ENCODE measurements at regions not wholly inside any gene's neighbourhood (a gene's known extent, or its start where the extent isn't known, plus 50 kb on each side); places are given as distances from the start of the nearest gene placed in this dataset.
"Not testable (repeated sequence)": the region's sequence is repeated elsewhere in the genome, so short reads cannot be mapped to it uniquely, and the experiment has no call there.

DNA sequence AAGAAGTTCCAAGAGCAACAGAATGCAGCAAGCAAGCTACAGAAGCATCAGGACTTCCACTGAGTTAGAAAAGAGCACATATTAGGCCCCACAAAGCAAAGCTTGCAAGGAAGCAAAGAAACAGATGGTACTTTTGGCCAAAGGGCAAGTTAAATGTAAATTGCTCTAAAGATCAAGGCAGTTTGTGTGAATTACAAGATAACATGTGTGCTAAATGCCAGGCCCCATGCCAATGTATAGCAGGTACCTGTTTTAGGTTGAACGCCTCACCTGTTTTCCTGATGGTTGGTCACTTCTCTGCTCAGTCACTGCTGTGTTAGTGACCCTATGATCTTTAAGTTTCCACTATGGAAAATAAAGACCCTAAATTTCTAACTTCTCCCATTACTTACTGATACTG is 606.5 kb upstream of the GYPC start:
- TF ChIP-seq, protein P1, sequence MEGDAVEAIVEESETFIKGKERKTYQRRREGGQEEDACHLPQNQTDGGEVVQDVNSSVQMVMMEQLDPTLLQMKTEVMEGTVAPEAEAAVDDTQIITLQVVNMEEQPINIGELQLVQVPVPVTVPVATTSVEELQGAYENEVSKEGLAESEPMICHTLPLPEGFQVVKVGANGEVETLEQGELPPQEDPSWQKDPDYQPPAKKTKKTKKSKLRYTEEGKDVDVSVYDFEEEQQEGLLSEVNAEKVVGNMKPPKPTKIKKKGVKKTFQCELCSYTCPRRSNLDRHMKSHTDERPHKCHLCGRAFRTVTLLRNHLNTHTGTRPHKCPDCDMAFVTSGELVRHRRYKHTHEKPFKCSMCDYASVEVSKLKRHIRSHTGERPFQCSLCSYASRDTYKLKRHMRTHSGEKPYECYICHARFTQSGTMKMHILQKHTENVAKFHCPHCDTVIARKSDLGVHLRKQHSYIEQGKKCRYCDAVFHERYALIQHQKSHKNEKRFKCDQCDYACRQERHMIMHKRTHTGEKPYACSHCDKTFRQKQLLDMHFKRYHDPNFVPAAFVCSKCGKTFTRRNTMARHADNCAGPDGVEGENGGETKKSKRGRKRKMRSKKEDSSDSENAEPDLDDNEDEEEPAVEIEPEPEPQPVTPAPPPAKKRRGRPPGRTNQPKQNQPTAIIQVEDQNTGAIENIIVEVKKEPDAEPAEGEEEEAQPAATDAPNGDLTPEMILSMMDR (IDR thresholded peaks at IDR 0.05), result no peak
- no peak for TF ChIP-seq ZFX (IDR thresholded peaks at IDR 0.05; ENCODE audit: borderline replicate concordance)
- H3K27ac ChIP-seq, result no peak overlapping the region

DNA sequence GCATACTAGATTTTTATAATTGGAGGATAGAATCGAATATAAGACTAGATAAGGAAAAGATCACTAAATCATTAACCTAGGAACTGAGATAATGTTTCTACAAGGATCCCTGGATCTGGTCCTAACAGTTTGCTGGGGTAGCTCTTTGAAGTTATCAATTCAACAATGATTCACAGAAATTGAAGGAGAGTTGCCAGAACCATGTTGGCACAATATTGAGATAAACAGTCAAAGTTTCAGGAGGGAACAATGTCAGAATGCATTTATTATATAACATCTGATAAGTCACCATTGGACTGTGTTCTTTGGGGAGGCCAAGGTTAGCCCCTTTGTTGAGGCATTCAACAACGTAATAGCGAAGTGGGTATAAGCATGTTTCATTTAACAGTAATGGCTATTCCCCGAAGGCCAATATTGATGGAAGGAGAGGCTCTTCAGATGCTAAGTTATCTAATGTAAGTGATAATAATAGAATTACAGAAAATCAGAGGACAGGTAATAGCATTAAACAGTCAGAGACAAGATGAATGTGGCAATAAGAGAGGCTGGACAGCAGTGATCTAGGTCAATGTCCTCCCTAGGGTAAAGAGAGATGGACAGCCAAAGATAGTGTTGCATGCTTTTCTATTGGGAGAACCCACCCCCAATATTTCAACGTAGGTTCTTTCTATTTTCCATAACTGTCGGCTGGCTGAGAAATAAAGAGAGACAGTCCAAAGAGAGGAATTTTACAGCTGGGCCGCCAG is 604.8 kb upstream of the GYPC start:
- no peak overlapping the region for H3K27ac ChIP-seq
- TF ChIP-seq, protein P1 (IDR thresholded peaks at IDR 0.05), result no peak
- TF ChIP-seq ZFX (IDR thresholded peaks at IDR 0.05; ENCODE audit: borderline replicate concordance), result no peak

DNA sequence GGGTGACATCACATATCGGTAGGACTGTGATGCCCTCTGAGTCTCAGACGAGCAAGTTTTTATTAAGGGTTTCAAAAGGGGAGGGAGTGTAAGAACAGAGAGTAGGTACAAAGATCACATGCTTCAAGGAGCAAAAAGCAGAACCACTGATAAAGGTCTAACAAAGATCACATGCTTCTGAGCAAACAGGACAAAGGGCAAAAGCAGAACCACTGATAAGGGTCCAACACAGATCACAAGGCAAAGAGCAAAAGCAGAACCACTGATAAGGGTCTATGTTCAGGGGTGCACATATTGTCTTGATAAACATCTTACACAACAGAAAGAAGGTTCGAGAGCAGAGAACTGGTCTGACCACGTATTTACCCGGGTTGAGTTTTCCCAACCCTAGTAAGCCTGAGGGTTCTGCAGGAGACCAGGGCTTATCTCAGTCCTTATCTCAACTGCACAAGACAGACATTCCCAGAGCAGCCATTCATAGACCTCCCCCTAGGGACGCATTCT is 604.2 kb upstream of the GYPC start:
- not testable (repeated sequence) for H3K27ac ChIP-seq

DNA sequence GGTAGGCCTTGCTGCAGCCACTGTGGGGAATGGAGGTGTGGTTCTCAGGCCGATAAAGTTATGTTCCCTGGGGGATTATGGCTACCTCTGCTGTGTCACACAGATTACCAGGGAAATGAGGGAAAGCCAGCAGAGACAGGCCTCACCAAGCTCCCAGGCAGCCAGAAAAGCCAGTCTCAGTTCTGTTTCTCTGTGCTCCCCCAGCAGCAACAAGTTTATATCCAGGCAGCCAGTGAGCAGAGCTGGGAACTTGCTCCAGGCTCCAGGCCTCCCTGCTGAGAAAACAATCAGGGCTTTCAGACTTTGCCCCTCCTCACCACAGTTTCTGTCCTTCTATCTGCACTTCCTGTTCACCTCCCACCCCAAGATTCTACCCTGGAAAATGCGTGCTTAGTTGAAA is 596.6 kb upstream of the GYPC start:
- no peak overlapping the region for H3K27ac ChIP-seq
- no peak for TF ChIP-seq ZFX (IDR thresholded peaks at IDR 0.05; ENCODE audit: borderline replicate concordance)
- TF ChIP-seq, protein P1 (IDR thresholded peaks at IDR 0.05), result no peak

DNA sequence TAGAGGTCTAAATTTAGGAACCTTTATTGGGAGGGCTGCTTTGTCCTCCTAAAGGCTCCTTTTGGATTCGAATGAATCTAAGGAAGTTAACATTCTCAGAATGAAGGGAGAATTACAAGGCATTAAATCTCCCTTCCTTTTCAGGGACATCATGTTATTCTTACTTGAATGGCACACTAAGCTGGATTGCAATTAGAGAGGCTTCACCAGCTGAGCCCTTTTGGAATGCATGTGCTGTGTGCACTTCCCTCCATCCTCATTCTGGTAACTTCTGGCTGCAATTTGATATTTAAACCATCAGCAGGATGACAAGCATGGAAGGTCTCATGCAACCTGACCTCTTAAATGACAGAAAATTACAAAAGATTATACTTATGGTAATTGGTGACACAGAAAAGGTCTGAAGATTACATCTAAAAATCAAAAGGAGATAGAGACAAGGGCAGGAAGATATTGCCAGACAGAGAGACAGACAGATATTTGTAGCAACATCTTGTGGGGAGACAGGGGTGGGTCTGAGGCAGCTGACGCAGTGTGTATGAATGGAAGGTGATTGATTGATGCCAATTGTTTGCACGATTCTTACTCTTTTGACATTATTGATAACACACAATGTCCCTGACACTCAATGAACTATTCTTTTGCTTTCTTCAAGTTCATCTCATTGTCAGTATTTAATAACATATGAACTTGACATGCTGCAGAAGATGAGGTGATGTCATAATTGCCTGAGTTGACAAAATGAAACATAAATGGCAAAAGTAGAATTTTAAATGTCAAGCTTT is 570.8 kb upstream of the GYPC start:
- no peak overlapping the region for H3K27ac ChIP-seq
- no peak for TF ChIP-seq ZFX (IDR thresholded peaks at IDR 0.05; ENCODE audit: borderline replicate concordance)
- TF ChIP-seq, protein P1 (IDR thresholded peaks at IDR 0.05), result no peak

DNA sequence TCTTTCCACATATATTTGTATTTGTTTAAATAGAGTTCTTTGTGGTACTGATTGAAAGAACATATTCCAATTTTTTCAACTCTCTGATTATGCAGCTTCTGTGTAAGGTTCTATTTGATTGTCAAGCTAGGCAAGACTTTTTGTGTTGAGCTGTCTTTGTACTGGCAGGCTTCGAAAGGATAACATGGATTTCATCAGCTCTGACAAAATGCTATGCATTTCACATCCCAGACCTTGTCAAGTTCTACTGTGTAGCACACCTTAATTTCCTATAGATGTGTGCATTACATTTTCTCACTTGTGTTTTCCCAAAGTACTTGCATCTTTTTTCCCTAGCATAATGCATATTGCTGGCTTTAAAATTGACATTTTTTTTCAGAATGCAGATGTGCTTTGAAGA is 555.0 kb upstream of the GYPC start:
- no peak overlapping the region for H3K27ac ChIP-seq
- no peak for TF ChIP-seq ZFX (IDR thresholded peaks at IDR 0.05; ENCODE audit: borderline replicate concordance)
- TF ChIP-seq, protein P1 (IDR thresholded peaks at IDR 0.05), result no peak

DNA sequence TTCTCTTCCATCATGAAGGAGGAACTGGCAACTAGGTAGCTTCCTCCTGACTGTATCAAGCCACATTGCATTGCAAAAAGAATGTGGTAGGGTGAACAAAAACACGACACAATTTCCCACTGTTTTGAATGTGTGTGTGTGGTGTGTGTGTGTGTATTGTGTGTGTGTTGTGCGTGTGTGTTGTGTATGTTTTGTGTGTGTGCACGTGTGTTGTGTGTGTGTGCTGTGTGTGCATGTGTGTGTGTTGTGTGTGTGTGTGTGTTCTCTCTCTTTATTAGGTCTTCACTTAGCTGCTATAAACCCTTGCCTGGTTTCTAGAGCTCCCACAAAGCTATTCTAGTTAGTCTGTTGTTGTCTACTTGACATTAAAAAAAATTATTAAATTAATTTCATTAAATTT is 550.0 kb upstream of the GYPC start:
- TF ChIP-seq ZFX (IDR thresholded peaks at IDR 0.05; ENCODE audit: borderline replicate concordance), result no peak
- TF ChIP-seq, protein P1 (IDR thresholded peaks at IDR 0.05), result no peak
- H3K27ac ChIP-seq, result no peak overlapping the region

All from 22Rv1 (cell line).